ENCODE measurements at regions not wholly inside any gene's neighbourhood (a gene's known extent, or its start where the extent isn't known, plus 50 kb on each side); places are given as distances from the start of the nearest gene placed in this dataset.

DNA sequence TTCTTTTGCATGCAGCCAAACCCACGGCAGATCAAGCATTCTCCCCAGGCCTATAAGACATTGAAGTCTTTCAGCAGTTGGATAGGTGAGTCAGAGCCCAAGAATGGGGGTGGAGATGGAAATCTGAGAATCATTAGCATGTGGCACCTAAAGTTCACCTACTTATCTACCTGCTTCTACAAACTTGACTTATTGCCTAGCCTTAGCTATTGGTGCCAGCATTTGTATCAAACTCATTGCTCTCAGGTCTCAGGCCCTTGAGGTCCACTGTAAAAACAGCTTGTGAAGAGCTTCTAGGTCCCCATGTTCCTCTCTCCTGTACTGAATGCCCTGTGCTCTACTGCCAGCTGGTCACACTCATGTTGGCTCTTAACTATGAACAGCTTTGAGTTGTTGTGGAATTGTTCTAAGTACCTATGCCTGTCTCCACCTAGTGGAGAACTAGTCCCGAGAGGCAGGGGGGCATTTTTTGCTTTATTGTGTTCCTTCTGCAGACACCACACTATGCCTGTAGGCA, 278.4 kb upstream of the SPRED2 start:
- Histone ChIP-seq H3K4me1 (ENCODE audit: insufficient read depth, low read length, poor library complexity, severe bottlenecking) (peaks cover 16% of the 10 kb centered on the region), H3K27ac (ENCODE audit: low read depth, low read length, poor library complexity, severe bottlenecking) (no peak overlapping the region), H3K4me3 (ENCODE audit: low read depth, low read length, poor library complexity, severe bottlenecking) (no peak overlapping the region), H3K9me3 (ENCODE audit: low read depth, low read length, poor library complexity, severe bottlenecking) (no peaks in the 10 kb centered on the region), H3K27me3 (replicated peaks; ENCODE audit: insufficient read depth, low read depth, low read length, poor library complexity) (no peaks in the 10 kb centered on the region), H3K36me3 (ENCODE audit: insufficient read depth, low read length, poor library complexity, severe bottlenecking) (no peaks in the 10 kb centered on the region)
- ChIA-PET CTCF (interaction anchor here (0.8 to 1.1 kb wide), 3 partner anchors 38 to 72 kb away, joined by 3 to 4 read pairs (median 4); no protein-coding TSS in a partner anchor), POLR2A (ENCODE audit: low non-redundant PET) (interaction anchor here (0.5 kb wide), 2 partner anchors 20 to 69 kb away, joined by 3 to 4 read pairs; no protein-coding TSS in a partner anchor)
- DNase-seq (ENCODE audit: low spot score) = peak; percentile 64
- TF ChIP-seq, protein P1, sequence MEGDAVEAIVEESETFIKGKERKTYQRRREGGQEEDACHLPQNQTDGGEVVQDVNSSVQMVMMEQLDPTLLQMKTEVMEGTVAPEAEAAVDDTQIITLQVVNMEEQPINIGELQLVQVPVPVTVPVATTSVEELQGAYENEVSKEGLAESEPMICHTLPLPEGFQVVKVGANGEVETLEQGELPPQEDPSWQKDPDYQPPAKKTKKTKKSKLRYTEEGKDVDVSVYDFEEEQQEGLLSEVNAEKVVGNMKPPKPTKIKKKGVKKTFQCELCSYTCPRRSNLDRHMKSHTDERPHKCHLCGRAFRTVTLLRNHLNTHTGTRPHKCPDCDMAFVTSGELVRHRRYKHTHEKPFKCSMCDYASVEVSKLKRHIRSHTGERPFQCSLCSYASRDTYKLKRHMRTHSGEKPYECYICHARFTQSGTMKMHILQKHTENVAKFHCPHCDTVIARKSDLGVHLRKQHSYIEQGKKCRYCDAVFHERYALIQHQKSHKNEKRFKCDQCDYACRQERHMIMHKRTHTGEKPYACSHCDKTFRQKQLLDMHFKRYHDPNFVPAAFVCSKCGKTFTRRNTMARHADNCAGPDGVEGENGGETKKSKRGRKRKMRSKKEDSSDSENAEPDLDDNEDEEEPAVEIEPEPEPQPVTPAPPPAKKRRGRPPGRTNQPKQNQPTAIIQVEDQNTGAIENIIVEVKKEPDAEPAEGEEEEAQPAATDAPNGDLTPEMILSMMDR (conservative IDR thresholded peaks at IDR 0.05; ENCODE audit: low read depth, low read length) = peak; percentile 69
- TF ChIP-seq EZH2 (IDR thresholded peaks at IDR 0.05; ENCODE audit: borderline replicate concordance, low read depth, low read length, poor library complexity, severe bottlenecking) = no peak
- no TSS peak for BruUV-seq (replicated peaks)
- intact Hi-C loops (cut with micrococcal nuclease; ENCODE audit: unreplicated experiment) = no loop called here

DNA sequence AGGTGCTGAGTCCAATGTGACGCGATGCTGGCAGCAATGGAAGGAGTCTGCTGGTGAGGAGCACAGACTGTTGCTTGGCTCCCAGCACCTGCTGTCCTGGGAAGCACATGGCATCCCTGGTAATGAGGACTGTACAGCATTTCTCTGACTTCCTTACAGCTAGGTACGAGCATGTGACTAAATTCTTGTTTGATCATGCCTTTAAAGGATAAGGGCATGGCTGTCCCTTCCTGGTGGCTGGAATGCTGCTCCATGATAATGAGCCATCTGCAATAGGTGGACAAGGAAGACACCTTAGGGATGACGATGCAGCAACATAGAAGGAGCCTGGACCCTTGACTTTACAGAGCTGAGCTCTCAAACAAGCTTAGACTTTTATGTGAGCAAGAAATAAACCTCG, 278.0 kb upstream of the SPRED2 start:
- POLR2A ChIA-PET (ENCODE audit: low non-redundant PET) = interaction anchor here (0.5 kb wide), 1 partner anchor 69 kb away, joined by 4 read pairs; no protein-coding TSS in a partner anchor
- intact Hi-C loops (cut with micrococcal nuclease; ENCODE audit: unreplicated experiment) = no loop called here
- H3K27ac ChIP-seq (ENCODE audit: low read depth, low read length, poor library complexity, severe bottlenecking) = no peak overlapping the region
- no peak overlapping the region for H3K4me3 ChIP-seq (ENCODE audit: low read depth, low read length, poor library complexity, severe bottlenecking)
- TF ChIP-seq EZH2 (IDR thresholded peaks at IDR 0.05; ENCODE audit: borderline replicate concordance, low read depth, low read length, poor library complexity, severe bottlenecking) = no peak
- TF ChIP-seq, protein P1 (conservative IDR thresholded peaks at IDR 0.05; ENCODE audit: low read depth, low read length) = no peak
- no peak for DNase-seq (ENCODE audit: low spot score)
- H3K27me3 ChIP-seq (replicated peaks; ENCODE audit: insufficient read depth, low read depth, low read length, poor library complexity) = no peaks in the 10 kb centered on the region
- H3K9me3 ChIP-seq (ENCODE audit: low read depth, low read length, poor library complexity, severe bottlenecking) = no peaks in the 10 kb centered on the region
- CTCF ChIA-PET = interaction anchor here (0.8 to 1.1 kb wide), 3 partner anchors 38 to 71 kb away, joined by 3 to 4 read pairs (median 4); no protein-coding TSS in a partner anchor
- H3K4me1 ChIP-seq (ENCODE audit: insufficient read depth, low read length, poor library complexity, severe bottlenecking) = peaks cover 12% of the 10 kb centered on the region
- H3K36me3 ChIP-seq (ENCODE audit: insufficient read depth, low read length, poor library complexity, severe bottlenecking) = no peaks in the 10 kb centered on the region
- no TSS peak for BruUV-seq (replicated peaks)

DNA sequence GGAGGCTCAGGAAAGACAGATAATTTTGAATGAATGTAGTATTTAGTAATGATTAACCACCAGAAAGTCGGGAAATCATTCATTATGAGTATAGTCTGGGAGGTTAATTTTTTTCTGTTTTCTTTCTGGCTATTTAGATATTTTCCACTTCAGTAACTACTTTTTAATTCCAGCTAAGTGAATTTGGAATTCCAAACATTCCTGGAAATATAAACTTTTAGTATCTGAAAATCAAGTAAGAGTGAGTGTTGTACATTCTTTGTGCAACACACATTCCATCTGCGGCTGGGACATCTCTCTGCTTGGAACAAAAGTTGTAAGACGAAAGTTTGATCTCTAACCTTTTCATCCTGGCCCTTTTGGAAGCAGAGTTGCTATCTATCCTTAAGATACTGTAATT, 275.7 kb upstream of the SPRED2 start:
- CTCF ChIA-PET = no interaction called here
- no TSS peak for BruUV-seq (replicated peaks)
- Histone ChIP-seq H3K4me3 (ENCODE audit: low read depth, low read length, poor library complexity, severe bottlenecking) (no peak overlapping the region), H3K27ac (ENCODE audit: low read depth, low read length, poor library complexity, severe bottlenecking) (no peak overlapping the region), H3K4me1 (ENCODE audit: insufficient read depth, low read length, poor library complexity, severe bottlenecking) (no peaks in the 10 kb centered on the region), H3K9me3 (ENCODE audit: low read depth, low read length, poor library complexity, severe bottlenecking) (no peaks in the 10 kb centered on the region), H3K36me3 (ENCODE audit: insufficient read depth, low read length, poor library complexity, severe bottlenecking) (no peaks in the 10 kb centered on the region), H3K27me3 (replicated peaks; ENCODE audit: insufficient read depth, low read depth, low read length, poor library complexity) (no peaks in the 10 kb centered on the region)
- POLR2A ChIA-PET (ENCODE audit: low non-redundant PET) = no interaction called here
- intact Hi-C loops (cut with micrococcal nuclease; ENCODE audit: unreplicated experiment) = no loop called here
- no peak for DNase-seq (ENCODE audit: low spot score)
- TF ChIP-seq EZH2 (IDR thresholded peaks at IDR 0.05; ENCODE audit: borderline replicate concordance, low read depth, low read length, poor library complexity, severe bottlenecking) = no peak

DNA sequence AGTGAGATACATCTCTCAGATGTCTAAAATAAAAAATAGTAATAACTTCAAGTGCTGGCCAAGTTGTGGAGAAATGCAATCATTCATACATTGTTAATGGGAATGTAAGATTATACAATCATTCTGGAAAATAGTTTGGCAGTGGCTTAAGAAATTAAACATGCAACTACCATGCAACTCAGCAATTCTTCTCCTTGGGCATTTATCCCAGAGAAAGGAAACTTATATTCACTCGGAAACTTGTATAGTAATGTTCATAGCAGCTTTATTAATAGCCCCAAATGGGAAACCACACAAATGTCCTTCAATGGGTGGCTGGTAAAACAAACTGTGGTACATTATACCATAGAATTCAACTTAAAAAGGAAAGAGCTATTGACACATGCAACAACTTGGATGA, 274.0 kb upstream of the SPRED2 start:
- DNase-seq (ENCODE audit: low spot score) = no peak
- no peak for TF ChIP-seq EZH2 (IDR thresholded peaks at IDR 0.05; ENCODE audit: borderline replicate concordance, low read depth, low read length, poor library complexity, severe bottlenecking)
- TF ChIP-seq, protein P1 (conservative IDR thresholded peaks at IDR 0.05; ENCODE audit: low read depth, low read length) = no peak
- Histone ChIP-seq H3K36me3 (ENCODE audit: insufficient read depth, low read length, poor library complexity, severe bottlenecking) (no peaks in the 10 kb centered on the region), H3K27ac (ENCODE audit: low read depth, low read length, poor library complexity, severe bottlenecking) (no peak overlapping the region), H3K27me3 (replicated peaks; ENCODE audit: insufficient read depth, low read depth, low read length, poor library complexity) (no peaks in the 10 kb centered on the region), H3K4me3 (ENCODE audit: low read depth, low read length, poor library complexity, severe bottlenecking) (no peak overlapping the region), H3K9me3 (ENCODE audit: low read depth, low read length, poor library complexity, severe bottlenecking) (no peaks in the 10 kb centered on the region), H3K4me1 (ENCODE audit: insufficient read depth, low read length, poor library complexity, severe bottlenecking) (no peaks in the 10 kb centered on the region)
- BruUV-seq (replicated peaks) = no TSS peak
- POLR2A ChIA-PET (ENCODE audit: low non-redundant PET) = no interaction called here
- CTCF ChIA-PET = no interaction called here
- intact Hi-C loops (cut with micrococcal nuclease; ENCODE audit: unreplicated experiment) = no loop called here
